ENCODE measurements at regions not wholly inside any gene's neighbourhood (a gene's known extent, or its start where the extent isn't known, plus 50 kb on each side); places are given as distances from the start of the nearest gene placed in this dataset.

- no peak for DNase-seq
Observed at GRCh38 chr5:162325143-162325727, 257.7 kb downstream of the GABRG2 start.

DNA sequence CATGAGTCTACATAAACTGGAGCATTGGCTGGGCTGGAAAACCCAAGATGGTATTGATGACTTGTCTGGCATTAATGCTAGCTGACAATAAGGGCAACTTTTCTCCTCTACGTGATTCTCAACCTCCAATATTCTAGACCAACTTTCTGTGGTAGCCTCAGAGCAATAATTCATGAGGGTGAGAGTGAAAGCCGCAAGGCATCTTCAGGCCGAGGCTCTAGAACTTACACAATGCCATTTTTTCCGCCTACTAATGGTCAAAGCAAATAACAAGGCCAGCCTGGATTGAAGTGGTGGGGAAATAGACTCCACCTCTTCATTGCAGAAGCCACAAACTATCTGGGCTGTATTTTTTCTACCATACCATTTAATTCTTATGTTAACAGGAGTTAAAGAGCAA is 267.4 kb downstream of the GABRG2 start:
- DNase-seq, result no peak

DNA sequence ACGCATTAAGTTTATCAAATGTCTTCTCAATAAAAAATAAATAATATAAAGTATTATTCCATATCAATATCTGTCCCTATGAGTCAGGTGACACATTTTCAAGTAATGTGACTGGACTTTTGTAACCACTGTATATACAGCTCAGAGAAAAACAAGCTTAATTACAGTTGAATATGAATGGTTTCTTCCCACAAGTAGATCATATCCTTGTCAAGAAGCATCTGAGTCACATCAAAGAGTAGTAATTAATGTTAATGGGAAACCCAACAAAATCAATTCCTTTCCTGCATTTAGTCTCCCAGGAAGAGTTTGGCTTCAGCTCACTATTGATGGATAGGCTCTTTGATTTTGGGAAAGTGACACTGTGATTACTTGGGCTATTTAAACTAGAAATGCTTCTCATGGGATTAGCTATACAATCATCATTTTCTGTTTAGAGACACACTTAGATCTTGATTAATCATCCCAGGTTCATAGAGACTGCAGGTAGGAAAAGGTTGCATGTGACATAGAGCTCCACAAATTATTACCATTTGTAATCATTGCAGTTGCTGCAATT is 292.9 kb downstream of the GABRG2 start:
- DNase-seq, result no peak

GRCh38 chr5:162372256-162372655 is 304.7 kb downstream of the GABRG2 start:
- DNase-seq, result no peak

- no peak for DNase-seq
Observed at GRCh38 chr5:162377895-162378294, 310.3 kb downstream of the GABRG2 start.

DNA sequence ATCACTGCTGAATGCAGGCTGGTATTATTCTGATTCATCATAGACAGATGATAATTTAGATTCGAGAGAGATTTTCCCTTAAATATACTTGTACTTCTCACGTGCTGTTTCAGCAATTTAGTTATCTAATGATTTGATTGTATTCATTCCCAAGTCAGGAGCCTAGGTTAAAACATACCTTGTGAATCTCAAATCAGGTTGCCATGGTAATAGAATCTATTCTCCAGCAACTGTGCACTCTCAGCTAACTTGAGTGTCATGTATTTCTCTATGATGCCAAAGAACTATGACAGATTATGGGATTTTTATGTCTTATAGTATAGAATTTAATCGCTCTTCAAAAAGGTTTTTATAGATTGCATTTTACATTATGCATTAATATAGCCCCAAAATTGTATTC is 315.3 kb downstream of the GABRG2 start:
- DNase-seq, result no peak

DNA sequence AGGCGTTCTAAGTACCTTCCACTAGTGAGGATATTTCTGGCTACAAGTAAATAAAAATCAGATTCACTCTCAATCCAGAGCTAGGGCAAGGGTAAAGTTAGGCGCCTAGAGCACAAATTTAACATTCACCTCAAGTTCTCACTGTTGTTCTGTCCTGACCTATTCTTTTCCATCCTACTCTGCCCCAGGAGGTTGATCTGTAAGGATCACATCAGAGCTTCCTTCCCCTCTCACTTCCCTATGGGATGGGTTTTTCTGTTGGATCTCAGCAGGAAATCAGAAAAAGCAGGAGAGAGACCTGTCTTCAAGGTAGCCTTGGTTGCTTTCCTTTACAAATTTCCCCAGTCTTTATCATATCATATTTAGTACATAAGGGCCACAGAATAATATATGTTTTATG is 316.7 kb downstream of the GABRG2 start:
- no peak for DNase-seq

DNA sequence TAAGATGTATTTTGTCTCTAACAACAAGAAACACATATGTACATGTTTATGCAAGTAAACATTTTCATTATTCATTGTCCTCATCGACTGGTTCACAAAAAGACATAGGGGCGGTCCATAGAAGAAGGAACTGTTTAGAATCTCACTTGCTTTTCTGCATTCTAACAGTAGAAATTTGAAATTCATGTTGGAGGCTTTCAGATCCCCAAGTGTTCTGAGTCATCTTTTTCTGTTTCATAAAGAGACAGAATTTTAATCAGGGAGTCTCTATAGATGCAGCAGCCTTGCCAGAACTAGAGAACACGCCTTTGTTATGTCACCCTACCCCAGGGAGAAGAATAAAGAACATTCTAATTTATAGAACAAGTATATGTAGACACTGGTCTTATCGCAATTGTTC is 324.3 kb downstream of the GABRG2 start:
- no peak for DNase-seq

DNA sequence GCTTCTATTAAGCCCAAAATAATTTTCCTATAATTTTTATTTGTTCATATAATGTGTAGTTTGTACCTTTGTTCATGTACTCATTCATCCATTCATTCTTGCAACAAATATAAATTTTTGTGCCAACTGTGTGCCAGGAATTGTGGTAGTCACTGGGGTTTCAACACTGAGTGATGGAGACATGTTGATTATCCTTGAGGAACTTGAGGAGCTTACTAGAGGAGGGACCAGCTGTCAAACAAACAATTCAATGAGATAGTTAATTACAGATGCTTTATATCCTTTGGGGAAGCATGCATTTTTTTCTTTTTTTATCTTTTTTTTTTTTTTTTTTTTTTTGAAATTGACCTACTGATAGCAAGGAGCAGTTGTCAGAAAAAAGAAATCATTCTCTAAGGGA is 324.8 kb downstream of the GABRG2 start:
- DNase-seq, result no peak

DNA sequence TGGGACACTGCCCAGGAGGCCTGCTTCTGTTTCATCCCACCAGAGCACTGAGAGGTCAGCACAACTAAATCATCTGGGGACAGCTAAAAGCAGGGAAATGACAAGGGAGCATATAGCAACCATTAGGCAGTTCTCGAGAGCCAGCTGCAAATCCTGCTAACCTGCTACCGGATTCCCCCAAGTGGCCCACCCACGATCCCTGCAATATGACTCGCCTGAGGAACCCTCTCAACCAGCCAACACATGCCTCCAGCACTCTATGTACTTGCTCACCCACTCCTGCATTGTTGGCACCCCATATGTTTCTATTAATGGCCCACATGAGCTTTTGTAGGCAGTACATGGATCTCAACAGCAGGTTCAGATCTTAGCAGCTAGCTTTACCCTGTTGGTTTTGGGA is 326.0 kb downstream of the GABRG2 start:
- DNase-seq, result no peak

DNA sequence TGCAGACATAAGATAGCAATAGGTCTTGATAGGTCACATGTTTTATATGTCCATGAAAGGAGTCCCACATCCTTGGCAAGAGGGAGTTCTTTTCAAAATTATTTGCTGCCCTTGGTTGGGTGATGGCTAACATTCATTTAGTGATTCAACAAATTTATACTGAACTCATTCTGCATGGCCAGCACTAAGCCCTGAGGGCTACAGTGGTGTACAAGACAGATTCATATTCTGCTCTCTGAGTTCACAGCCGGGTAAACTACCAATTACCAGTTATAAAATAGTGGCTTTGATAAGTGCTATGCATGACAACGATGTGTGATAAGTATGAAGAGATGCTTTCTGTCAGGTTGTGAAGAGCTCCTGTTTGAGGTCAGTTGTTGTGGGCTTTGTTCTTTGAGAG is 340.0 kb downstream of the GABRG2 start:
- no peak for DNase-seq

- no peak for DNase-seq
Observed at GRCh38 chr5:162410365-162410764, 342.8 kb downstream of the GABRG2 start.

- DNase-seq, result no peak
Observed at GRCh38 chr5:162429142-162429541, 361.6 kb downstream of the GABRG2 start.

DNA sequence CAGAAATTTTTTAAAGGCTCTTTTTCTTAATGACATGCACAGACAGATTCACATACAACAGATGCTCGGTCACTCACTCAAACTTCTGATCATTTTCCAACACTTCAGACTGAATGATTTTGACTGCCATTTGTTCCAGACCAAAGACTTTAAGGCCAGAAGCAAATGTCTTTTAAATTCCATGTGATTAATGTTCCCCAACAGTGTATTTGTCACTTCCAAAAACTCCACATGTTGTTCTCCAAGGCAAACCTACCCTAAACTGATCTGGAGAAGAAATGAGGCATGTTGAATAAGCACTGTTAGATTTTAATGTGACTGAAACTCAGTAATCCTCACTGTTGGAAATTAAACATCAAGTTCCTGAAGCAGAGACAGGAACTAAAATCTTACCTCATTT is 366.7 kb downstream of the GABRG2 start:
- no peak for DNase-seq

DNA sequence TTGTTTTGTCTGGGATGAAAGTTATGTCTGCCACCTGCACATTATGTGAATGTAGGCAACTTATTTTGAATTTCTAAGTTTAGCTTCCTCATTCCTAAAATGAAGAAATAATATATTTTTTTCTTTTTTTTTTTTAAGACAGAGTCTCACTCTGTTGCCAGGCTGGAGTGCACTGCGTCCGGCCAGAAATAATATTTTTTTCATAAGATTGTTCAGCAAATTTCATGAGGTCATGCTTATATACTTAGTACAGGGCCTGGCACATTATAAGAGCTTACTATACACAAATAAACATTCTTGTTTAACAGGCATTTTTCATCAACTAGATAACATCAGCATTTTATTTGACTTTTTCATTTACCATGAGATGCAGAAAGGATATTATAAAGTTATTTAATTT is 368.5 kb downstream of the GABRG2 start:
- DNase-seq, result no peak

DNA sequence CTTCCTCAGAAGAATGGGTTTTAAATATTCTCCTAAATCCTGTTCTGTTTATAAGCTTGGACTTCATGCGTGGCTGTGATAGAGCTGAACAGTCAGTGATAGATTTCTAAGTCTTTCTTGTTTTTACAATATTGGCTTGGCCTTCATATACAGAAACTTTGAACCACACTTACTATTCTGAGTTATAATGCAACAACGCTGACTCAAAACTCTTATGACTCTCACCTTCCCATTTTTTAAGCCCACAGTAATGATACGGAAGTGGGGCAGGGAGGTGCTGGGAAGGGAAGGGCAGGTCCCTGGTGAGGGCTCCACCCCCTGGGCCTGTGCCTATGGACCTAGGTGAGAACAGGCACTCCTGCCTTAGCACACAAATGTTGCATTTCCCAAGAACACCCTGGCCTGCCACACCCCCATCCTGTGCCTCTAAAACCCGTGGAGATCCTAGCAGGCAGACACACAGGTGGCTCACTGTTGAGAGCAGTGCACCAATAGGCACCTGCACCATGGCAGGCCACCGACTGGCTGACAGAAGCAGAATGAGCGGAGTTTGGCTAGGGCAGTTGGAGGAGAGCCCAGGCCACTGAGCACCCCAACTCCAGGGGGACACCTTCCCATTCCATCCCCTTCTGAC is 376.7 kb downstream of the GABRG2 start:
- DNase-seq, result no peak

GRCh38 chr5:162456086-162456485 is 388.5 kb downstream of the GABRG2 start:
- DNase-seq, result no peak

GRCh38 chr5:162466011-162466410 is 398.4 kb downstream of the GABRG2 start:
- DNase-seq, result no peak

DNA sequence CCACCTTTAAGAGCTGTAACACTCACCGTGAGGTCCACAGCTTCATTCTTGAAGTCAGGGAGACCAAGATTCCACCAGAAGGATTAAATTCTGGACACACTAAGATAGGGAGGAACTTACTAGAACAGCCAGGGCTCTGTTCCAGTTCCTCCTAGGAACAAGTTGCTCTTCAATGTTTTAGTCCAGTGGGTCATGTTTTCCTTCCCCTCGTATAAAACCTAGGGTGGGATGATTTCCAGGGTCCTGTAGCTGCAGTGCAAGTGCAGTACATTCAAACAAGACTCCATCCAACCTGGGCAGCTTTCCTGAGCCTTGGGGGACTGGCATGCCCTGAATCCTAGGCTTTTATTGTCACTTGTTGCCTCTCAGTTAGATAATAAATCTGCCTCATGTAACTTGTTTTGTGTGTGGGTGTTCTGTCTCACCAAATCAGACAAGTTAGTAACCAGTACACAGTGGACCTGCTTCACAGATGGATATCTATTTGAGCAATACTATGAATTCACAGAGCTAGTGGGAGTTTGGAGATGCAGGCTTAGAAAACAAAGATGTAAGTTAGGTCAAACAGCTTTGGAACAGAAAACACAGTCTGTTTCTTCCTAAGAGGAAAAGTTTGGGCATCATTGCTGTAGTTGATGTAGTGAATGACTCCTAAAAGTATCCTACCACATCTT is 405.6 kb downstream of the GABRG2 start:
- DNase-seq, result no peak

DNA sequence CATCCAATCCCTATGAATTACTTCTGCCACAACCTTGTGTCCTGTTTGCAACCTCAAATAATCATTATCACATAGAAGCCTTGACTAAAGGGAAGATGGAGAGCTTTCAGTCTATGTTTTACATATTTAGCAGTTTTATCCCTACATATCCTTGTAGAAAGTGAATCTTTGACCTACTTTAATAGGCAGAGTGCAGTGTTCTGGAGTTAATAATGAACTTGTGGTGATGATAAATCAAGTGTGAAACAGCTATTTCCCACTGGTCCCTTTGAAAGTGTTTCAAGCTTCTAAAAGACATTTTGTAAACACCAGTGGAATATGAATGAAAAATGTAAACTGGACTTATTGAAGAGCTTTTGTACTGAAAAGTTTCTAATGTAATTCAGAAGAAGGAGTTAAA is 406.7 kb downstream of the GABRG2 start:
- no peak for DNase-seq

- DNase-seq, result no peak
Observed at GRCh38 chr5:162484095-162484494, 416.5 kb downstream of the GABRG2 start.

GRCh38 chr5:162484986-162485385 is 417.4 kb downstream of the GABRG2 start:
- no peak for DNase-seq

DNA sequence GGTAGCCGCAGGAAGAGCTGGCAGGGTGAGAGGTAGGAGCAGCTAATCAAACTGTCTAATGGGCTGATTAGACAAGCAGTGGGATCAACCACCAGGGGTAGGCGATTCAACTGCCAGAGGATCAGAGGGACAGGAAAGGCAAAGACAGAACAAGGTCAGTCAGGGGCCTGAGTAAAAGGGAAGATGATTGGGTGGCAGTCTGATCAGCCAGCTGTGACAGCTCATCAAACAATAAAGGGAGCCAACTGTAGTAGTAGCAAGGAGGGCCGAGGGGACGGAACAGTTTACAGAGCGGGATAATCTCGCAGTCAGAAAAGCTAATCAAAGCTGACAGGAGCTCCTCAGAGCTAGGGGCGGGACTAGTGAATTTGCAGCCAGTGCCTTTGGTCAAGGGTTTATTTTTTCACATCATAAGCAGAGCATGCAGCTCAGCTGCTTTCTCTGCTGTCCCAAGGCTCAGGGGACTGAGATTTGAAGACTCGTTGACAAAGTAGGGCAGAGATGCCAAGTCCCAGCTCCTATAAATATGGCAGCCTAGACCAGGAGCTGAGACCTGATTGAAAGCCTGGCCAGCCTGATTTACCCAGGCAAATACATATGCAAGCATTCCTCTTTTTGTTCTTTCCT is 418.2 kb downstream of the GABRG2 start:
- DNase-seq, result no peak

Measured in NCI-H2029 (cell line).